H1 (cell line): ENCODE measurements at regions not wholly inside any gene's neighbourhood (a gene's known extent, or its start where the extent isn't known, plus 50 kb on each side); places are given as distances from the start of the nearest gene placed in this dataset.

Experiments
- CEBPB ChIP-seq: IDR thresholded peaks from 2 replicates; pipeline ENCODE4 v1.6.1; 2012; ENCODE audit warnings: low read depth, low read length
- CHD1 ChIP-seq: IDR thresholded peaks from 2 replicates; pipeline ENCODE4 v1.6.1; 2012; ENCODE audit warnings: low read depth, low read length, improper control_type of control experiment
- CHD2 ChIP-seq: IDR thresholded peaks from 2 replicates; pipeline ENCODE4 v1.6.1; 2012; ENCODE audit warnings: low read length, improper control_type of control experiment
- CREB1 ChIP-seq: IDR thresholded peaks from 2 replicates; pipeline ENCODE4 v1.6.1; 2012; ENCODE audit warnings: inconsistent platforms
- GABPA ChIP-seq: IDR thresholded peaks from 2 replicates; pipeline ENCODE4 v1.6.1; 2011; ENCODE audit warnings: mild to moderate bottlenecking, low read length, moderate library complexity, borderline replicate concordance; ENCODE audit not compliant: insufficient read depth
- JUND ChIP-seq: IDR thresholded peaks from 2 replicates; pipeline ENCODE4 v1.6.1; 2011; ENCODE audit warnings: mild to moderate bottlenecking, improper control_type of control experiment, low read length
- MAX ChIP-seq: IDR thresholded peaks from 2 replicates; pipeline ENCODE4 v1.6.1; 2012; ENCODE audit warnings: inconsistent platforms
- PHF8 ChIP-seq: fragments of 200-600 bp; sonication (generic); conservative IDR thresholded peaks from 2 replicates; pipeline ENCODE4 v1.7.1; 2012; ENCODE audit warnings: low read depth, mild to moderate bottlenecking, inconsistent platforms, low read length, moderate library complexity
- POLR2A ChIP-seq, 2 experiments: IDR thresholded peaks; 1 replicate in 1 of 2; 2 replicates in 1 of 2; pipeline ENCODE4 v1.6.1; 2011; ENCODE audit warnings: low read depth in 2 of 2, low read length in 2 of 2, mild to moderate bottlenecking in 2 of 2; ENCODE audit errors: control extremely low read depth in 1 of 2
- SIRT6 ChIP-seq: IDR thresholded peaks from one replicate; pipeline ENCODE4 v1.7.1; 2012; ENCODE audit warnings: low read length, inconsistent platforms
- SP1 ChIP-seq: IDR thresholded peaks from 2 replicates; pipeline ENCODE4 v1.6.1; 2011; ENCODE audit warnings: low read depth, low read length
- SP2 ChIP-seq: IDR thresholded peaks from 2 replicates; pipeline ENCODE4 v1.6.1; 2012; ENCODE audit warnings: mild to moderate bottlenecking, low read length, inconsistent platforms
- TF ChIP-seq, protein P1 (sequence below): fragments of 300-600 bp; sonication (generic); IDR thresholded peaks from 2 replicates; pipeline ENCODE4 v1.7.1; 2012; ENCODE audit warnings: low read length, moderate library complexity, mild to moderate bottlenecking, inconsistent platforms; ENCODE audit not compliant: insufficient replicate concordance
- TF ChIP-seq, protein P2 (sequence below): IDR thresholded peaks from 2 replicates; pipeline ENCODE4 v1.6.1; 2012; ENCODE audit warnings: inconsistent platforms

GRCh38 chr6:2435323-2435722 is 189.9 kb upstream of the GMDS start (continued):
- TF ChIP-seq, protein P1, sequence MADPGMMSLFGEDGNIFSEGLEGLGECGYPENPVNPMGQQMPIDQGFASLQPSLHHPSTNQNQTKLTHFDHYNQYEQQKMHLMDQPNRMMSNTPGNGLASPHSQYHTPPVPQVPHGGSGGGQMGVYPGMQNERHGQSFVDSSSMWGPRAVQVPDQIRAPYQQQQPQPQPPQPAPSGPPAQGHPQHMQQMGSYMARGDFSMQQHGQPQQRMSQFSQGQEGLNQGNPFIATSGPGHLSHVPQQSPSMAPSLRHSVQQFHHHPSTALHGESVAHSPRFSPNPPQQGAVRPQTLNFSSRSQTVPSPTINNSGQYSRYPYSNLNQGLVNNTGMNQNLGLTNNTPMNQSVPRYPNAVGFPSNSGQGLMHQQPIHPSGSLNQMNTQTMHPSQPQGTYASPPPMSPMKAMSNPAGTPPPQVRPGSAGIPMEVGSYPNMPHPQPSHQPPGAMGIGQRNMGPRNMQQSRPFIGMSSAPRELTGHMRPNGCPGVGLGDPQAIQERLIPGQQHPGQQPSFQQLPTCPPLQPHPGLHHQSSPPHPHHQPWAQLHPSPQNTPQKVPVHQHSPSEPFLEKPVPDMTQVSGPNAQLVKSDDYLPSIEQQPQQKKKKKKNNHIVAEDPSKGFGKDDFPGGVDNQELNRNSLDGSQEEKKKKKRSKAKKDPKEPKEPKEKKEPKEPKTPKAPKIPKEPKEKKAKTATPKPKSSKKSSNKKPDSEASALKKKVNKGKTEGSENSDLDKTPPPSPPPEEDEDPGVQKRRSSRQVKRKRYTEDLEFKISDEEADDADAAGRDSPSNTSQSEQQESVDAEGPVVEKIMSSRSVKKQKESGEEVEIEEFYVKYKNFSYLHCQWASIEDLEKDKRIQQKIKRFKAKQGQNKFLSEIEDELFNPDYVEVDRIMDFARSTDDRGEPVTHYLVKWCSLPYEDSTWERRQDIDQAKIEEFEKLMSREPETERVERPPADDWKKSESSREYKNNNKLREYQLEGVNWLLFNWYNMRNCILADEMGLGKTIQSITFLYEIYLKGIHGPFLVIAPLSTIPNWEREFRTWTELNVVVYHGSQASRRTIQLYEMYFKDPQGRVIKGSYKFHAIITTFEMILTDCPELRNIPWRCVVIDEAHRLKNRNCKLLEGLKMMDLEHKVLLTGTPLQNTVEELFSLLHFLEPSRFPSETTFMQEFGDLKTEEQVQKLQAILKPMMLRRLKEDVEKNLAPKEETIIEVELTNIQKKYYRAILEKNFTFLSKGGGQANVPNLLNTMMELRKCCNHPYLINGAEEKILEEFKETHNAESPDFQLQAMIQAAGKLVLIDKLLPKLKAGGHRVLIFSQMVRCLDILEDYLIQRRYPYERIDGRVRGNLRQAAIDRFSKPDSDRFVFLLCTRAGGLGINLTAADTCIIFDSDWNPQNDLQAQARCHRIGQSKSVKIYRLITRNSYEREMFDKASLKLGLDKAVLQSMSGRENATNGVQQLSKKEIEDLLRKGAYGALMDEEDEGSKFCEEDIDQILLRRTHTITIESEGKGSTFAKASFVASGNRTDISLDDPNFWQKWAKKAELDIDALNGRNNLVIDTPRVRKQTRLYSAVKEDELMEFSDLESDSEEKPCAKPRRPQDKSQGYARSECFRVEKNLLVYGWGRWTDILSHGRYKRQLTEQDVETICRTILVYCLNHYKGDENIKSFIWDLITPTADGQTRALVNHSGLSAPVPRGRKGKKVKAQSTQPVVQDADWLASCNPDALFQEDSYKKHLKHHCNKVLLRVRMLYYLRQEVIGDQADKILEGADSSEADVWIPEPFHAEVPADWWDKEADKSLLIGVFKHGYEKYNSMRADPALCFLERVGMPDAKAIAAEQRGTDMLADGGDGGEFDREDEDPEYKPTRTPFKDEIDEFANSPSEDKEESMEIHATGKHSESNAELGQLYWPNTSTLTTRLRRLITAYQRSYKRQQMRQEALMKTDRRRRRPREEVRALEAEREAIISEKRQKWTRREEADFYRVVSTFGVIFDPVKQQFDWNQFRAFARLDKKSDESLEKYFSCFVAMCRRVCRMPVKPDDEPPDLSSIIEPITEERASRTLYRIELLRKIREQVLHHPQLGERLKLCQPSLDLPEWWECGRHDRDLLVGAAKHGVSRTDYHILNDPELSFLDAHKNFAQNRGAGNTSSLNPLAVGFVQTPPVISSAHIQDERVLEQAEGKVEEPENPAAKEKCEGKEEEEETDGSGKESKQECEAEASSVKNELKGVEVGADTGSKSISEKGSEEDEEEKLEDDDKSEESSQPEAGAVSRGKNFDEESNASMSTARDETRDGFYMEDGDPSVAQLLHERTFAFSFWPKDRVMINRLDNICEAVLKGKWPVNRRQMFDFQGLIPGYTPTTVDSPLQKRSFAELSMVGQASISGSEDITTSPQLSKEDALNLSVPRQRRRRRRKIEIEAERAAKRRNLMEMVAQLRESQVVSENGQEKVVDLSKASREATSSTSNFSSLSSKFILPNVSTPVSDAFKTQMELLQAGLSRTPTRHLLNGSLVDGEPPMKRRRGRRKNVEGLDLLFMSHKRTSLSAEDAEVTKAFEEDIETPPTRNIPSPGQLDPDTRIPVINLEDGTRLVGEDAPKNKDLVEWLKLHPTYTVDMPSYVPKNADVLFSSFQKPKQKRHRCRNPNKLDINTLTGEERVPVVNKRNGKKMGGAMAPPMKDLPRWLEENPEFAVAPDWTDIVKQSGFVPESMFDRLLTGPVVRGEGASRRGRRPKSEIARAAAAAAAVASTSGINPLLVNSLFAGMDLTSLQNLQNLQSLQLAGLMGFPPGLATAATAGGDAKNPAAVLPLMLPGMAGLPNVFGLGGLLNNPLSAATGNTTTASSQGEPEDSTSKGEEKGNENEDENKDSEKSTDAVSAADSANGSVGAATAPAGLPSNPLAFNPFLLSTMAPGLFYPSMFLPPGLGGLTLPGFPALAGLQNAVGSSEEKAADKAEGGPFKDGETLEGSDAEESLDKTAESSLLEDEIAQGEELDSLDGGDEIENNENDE: no peak
- TF ChIP-seq MAX: no peak
- TF ChIP-seq, protein P2, sequence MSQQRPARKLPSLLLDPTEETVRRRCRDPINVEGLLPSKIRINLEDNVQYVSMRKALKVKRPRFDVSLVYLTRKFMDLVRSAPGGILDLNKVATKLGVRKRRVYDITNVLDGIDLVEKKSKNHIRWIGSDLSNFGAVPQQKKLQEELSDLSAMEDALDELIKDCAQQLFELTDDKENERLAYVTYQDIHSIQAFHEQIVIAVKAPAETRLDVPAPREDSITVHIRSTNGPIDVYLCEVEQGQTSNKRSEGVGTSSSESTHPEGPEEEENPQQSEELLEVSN: no peak
- no peak for TF ChIP-seq CHD2
- TF ChIP-seq PHF8: no peak
- TF ChIP-seq CREB1: no peak
- no peak for TF ChIP-seq SP1
- TF ChIP-seq JUND: no peak
- no peak for TF ChIP-seq GABPA
- TF ChIP-seq CEBPB: no peak
- TF ChIP-seq CHD1: no peak
- no peak for TF ChIP-seq SP2
- no peak for TF ChIP-seq POLR2A (IDR thresholded peaks at IDR 0.05; ENCODE audit: control extremely low read depth in 1 of 2, low read depth in 2 of 2, low read length in 2 of 2)
- TF ChIP-seq SIRT6: no peak
